Stimulated activated CD8-positive, alpha-beta memory T cell treated with anti-CD3 and anti-CD28 coated beads, Interleukin-12 subunit alpha, Interleukin-12 subunit beta, amount 100 ng/mL, for 4 hours (primary cell): ENCODE measurements at regions not wholly inside any gene's neighbourhood (a gene's known extent, or its start where the extent isn't known, plus 50 kb on each side); places are given as distances from the start of the nearest gene placed in this dataset.
"Not testable (repeated sequence)": the region's sequence is repeated elsewhere in the genome, so short reads cannot be mapped to it uniquely, and the experiment has no call there.

Experiments used
- DNase-seq: peaks from one replicate; pipeline ENCODE4 v3.0.0-alpha.2; 2020; ENCODE audit warnings: low read depth

GRCh38 chrX:3919668-3920423 is 206.4 kb upstream of the PRKX start:
- not testable (repeated sequence) for DNase-seq

- DNase-seq = not testable (repeated sequence)
Measured at GRCh38 chrX:3914813-3915212, 201.4 kb upstream of the PRKX start.

- DNase-seq = not testable (repeated sequence)
Measured at GRCh38 chrX:3914059-3914458, 200.6 kb upstream of the PRKX start.

GRCh38 chrX:3911012-3911411 is 197.6 kb upstream of the PRKX start:
- DNase-seq = not testable (repeated sequence)

GRCh38 chrX:3910611-3911010 is 197.2 kb upstream of the PRKX start:
- not testable (repeated sequence) for DNase-seq

GRCh38 chrX:3905522-3906258 is 192.2 kb upstream of the PRKX start:
- not testable (repeated sequence) for DNase-seq

- not testable (repeated sequence) for DNase-seq
Measured at GRCh38 chrX:3902222-3902621, 188.8 kb upstream of the PRKX start.

GRCh38 chrX:3896755-3897154 is 183.3 kb upstream of the PRKX start:
- not testable (repeated sequence) for DNase-seq

GRCh38 chrX:3882553-3882920 is 169.1 kb upstream of the PRKX start:
- not testable (repeated sequence) for DNase-seq

- DNase-seq = not testable (repeated sequence)
Measured at GRCh38 chrX:3881898-3882552, 168.6 kb upstream of the PRKX start.

- not testable (repeated sequence) for DNase-seq
Measured at GRCh38 chrX:3881255-3881895, 167.9 kb upstream of the PRKX start.

- not testable (repeated sequence) for DNase-seq
Measured at GRCh38 chrX:3876393-3876792, 162.9 kb upstream of the PRKX start.

- DNase-seq = not testable (repeated sequence)
Measured at GRCh38 chrX:3875638-3876037, 162.2 kb upstream of the PRKX start.

GRCh38 chrX:3872226-3872879 is 158.9 kb upstream of the PRKX start:
- not testable (repeated sequence) for DNase-seq

GRCh38 chrX:3867067-3867831 is 153.8 kb upstream of the PRKX start:
- not testable (repeated sequence) for DNase-seq

- DNase-seq = not testable (repeated sequence)
Measured at GRCh38 chrX:3858332-3858731, 144.9 kb upstream of the PRKX start.

- DNase-seq = not testable (repeated sequence)
Measured at GRCh38 chrX:3843522-3844145, 130.2 kb upstream of the PRKX start.

GRCh38 chrX:3842822-3843521 is 129.5 kb upstream of the PRKX start:
- peak; percentile 24 for DNase-seq

GRCh38 chrX:3838754-3839153 is 125.3 kb upstream of the PRKX start:
- DNase-seq = not testable (repeated sequence)
